ENCODE measurements at regions not wholly inside any gene's neighbourhood (a gene's known extent, or its start where the extent isn't known, plus 50 kb on each side); places are given as distances from the start of the nearest gene placed in this dataset.

- DNase-seq (ENCODE audit: low read depth) = no peak
- no peak overlapping the region for H3K4me3 ChIP-seq (ENCODE audit: low read depth, low read length)
- TF ChIP-seq, protein P1, sequence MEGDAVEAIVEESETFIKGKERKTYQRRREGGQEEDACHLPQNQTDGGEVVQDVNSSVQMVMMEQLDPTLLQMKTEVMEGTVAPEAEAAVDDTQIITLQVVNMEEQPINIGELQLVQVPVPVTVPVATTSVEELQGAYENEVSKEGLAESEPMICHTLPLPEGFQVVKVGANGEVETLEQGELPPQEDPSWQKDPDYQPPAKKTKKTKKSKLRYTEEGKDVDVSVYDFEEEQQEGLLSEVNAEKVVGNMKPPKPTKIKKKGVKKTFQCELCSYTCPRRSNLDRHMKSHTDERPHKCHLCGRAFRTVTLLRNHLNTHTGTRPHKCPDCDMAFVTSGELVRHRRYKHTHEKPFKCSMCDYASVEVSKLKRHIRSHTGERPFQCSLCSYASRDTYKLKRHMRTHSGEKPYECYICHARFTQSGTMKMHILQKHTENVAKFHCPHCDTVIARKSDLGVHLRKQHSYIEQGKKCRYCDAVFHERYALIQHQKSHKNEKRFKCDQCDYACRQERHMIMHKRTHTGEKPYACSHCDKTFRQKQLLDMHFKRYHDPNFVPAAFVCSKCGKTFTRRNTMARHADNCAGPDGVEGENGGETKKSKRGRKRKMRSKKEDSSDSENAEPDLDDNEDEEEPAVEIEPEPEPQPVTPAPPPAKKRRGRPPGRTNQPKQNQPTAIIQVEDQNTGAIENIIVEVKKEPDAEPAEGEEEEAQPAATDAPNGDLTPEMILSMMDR (IDR thresholded peaks at IDR 0.05; ENCODE audit: insufficient read depth, low read length) = no peak
Measured at GRCh38 chr19:7415857-7416371, 67.2 kb downstream of the ARHGEF18 start.

DNA sequence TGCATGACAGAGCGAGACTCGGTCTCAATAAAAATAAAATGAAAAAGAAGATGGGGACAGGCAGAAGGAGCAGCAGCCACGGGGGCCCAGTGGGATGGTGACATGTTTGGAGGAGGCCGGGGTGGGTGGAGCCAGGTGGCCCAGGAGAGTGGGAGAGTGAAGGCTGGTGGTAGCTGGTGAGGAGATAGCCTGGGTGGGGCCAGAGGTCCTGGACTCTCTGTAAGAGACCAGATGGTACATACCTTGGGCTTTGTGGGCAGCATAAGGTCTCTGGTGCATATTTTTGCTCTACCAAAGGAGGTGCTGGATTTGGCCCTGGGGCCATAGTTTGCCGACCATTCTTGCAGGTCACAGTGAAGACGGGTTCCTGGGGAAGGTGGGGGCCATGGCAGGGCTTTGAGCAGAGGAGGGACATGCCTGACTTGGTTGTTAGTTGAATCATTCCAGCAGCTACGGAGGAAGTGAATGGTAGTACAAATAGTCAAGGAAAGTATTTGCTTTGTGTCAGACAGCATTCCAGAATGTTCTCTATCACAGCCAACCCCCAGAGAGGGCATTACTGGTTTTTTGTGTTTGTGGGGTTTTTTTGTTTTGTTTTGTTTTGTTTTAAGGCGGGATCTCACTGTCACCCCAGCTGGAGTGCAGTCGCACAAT, 69.1 kb downstream of the ARHGEF18 start:
- H3K4me3 ChIP-seq (ENCODE audit: low read depth, low read length) = no peak overlapping the region
- no peak for DNase-seq (ENCODE audit: low read depth)
- TF ChIP-seq, protein P1 (IDR thresholded peaks at IDR 0.05; ENCODE audit: insufficient read depth, low read length) = no peak

GRCh38 chr19:7418596-7418995, 69.9 kb downstream of the ARHGEF18 start:
- TF ChIP-seq, protein P1 (IDR thresholded peaks at IDR 0.05; ENCODE audit: insufficient read depth, low read length) = no peak
- no peak overlapping the region for H3K4me3 ChIP-seq (ENCODE audit: low read depth, low read length)
- no peak for DNase-seq (ENCODE audit: low read depth)

DNA sequence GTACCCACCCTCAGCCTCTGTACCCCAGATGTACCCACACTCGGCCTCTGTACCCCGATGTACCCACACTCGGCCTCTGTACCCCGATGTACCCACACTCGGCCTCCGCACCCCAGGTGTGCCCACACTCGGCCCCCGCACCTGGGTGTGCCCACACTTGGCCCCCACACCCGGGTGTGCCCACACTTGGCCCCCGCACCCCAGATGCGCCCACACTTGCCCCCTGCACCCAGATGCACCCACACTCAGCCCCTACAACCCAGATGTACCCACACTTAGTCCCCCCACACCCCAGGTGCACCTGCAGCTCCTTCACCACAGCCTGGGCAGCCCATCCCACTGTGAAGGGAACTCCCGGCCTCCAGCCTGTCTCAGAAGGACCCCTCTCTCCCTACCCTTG, 69.7 kb downstream of the PEX11G start:
- DNase-seq (ENCODE audit: low read depth) = no peak
- TF ChIP-seq, protein P1 (IDR thresholded peaks at IDR 0.05; ENCODE audit: insufficient read depth, low read length) = no peak
- H3K4me3 ChIP-seq (ENCODE audit: low read depth, low read length) = no peak overlapping the region

DNA sequence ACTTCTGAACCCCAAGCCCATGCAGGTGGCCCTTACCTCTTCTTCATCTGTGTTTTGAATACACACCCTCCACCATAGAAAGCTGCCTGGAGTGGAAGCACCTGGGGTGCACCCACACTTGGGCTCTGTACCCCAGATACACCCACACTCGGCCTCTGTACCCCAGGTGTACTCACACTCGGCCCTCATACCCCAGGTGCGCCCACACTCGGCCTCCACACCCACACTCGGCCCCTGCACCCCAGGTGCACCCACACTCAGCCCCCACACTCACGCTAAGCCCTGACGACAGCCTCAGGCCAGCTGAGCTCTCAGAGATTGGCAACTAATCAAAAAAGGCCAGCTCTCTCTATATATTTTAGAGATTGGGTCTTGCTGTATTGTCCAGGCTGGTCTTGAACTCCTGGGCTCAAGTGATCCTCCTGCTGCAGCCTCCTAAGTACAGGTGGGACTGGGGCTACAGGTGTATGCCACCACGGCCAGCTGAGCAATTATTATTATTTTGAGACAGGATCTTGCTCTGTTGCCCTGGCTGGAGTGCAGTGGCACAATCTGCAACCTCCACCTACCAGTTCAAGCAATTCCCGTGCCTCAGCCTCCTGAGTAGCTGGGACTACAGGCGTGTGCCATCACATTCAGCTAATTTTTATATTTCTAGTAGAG, 68.9 kb downstream of the PEX11G start:
- no peak overlapping the region for H3K4me3 ChIP-seq (ENCODE audit: low read depth, low read length)
- DNase-seq (ENCODE audit: low read depth) = no peak
- TF ChIP-seq, protein P1 (IDR thresholded peaks at IDR 0.05; ENCODE audit: insufficient read depth, low read length) = no peak

- TF ChIP-seq, protein P1 (IDR thresholded peaks at IDR 0.05; ENCODE audit: insufficient read depth, low read length) = no peak
- no peak for DNase-seq (ENCODE audit: low read depth)
- H3K4me3 ChIP-seq (ENCODE audit: low read depth, low read length) = no peak overlapping the region
Measured at GRCh38 chr19:7421941-7422744, 66.7 kb downstream of the PEX11G start.

Measured in fibroblast of the aortic adventitia (primary cell).